ENCODE measurements at regions not wholly inside any gene's neighbourhood (a gene's known extent, or its start where the extent isn't known, plus 50 kb on each side); places are given as distances from the start of the nearest gene placed in this dataset.

- Mint-ChIP-seq H3K4me1 (peaks cover 10% of the 10 kb centered on the region), H3K27me3 (peaks cover 40% of the 10 kb centered on the region), H3K36me3 (ENCODE audit: low read depth) (peaks cover 2% of the 10 kb centered on the region), H3K27ac (no peak overlapping the region), H3K9me3 (no peaks in the 10 kb centered on the region), H3K4me3 (peak overlapping the region; percentile 87)
- peak; percentile 56 for DNase-seq
- intact Hi-C loops (cut with micrococcal nuclease), result loop anchor here (5.0 kb wide), 1 partner anchor 554 kb away; the partner anchor contains the start of gene SOX4
Observed at GRCh38 chr6:22145823-22146677, 150.8 kb downstream of the PRL start.

GRCh38 chr6:22146678-22146930 is 150.2 kb downstream of the PRL start:
- H3K27ac Mint-ChIP-seq, result no peak overlapping the region
- peaks cover 40% of the 10 kb centered on the region for H3K27me3 Mint-ChIP-seq
- peak overlapping the region; percentile 87 for H3K4me3 Mint-ChIP-seq
- peaks cover 2% of the 10 kb centered on the region for H3K36me3 Mint-ChIP-seq (ENCODE audit: low read depth)
- DNase-seq, result no peak
- intact Hi-C loops (cut with micrococcal nuclease), result loop anchor here (5.0 kb wide), 1 partner anchor 554 kb away; the partner anchor contains the start of gene SOX4
- peaks cover 10% of the 10 kb centered on the region for H3K4me1 Mint-ChIP-seq
- no peaks in the 10 kb centered on the region for H3K9me3 Mint-ChIP-seq

- intact Hi-C loops (cut with micrococcal nuclease), result loop anchor here (5.0 kb wide), 1 partner anchor 555 kb away; the partner anchor contains the start of gene SOX4
- Mint-ChIP-seq H3K9me3 (no peaks in the 10 kb centered on the region), H3K36me3 (ENCODE audit: low read depth) (peaks cover 2% of the 10 kb centered on the region), H3K4me1 (peaks cover 10% of the 10 kb centered on the region), H3K27ac (peak overlapping the region; percentile 26), H3K4me3 (peak overlapping the region; percentile 87), H3K27me3 (peaks cover 40% of the 10 kb centered on the region)
- peak; percentile 62 for DNase-seq
Observed at GRCh38 chr6:22146931-22147701, 149.7 kb downstream of the PRL start.

GRCh38 chr6:22147921-22148776 is 148.7 kb downstream of the PRL start:
- Mint-ChIP-seq H3K9me3 (no peaks in the 10 kb centered on the region), H3K27ac (no peak overlapping the region), H3K36me3 (ENCODE audit: low read depth) (peaks cover 2% of the 10 kb centered on the region), H3K4me3 (peak overlapping the region; percentile 13), H3K27me3 (peaks cover 40% of the 10 kb centered on the region), H3K4me1 (peaks cover 10% of the 10 kb centered on the region)
- no peak for DNase-seq
- intact Hi-C loops (cut with micrococcal nuclease), result loop anchor here (5.0 kb wide), 1 partner anchor 556 kb away; the partner anchor contains the start of gene SOX4

- no peak overlapping the region for H3K27ac Mint-ChIP-seq
- DNase-seq, result no peak
- no peaks in the 10 kb centered on the region for H3K9me3 Mint-ChIP-seq
- H3K4me1 Mint-ChIP-seq, result peaks cover 10% of the 10 kb centered on the region
- no peak overlapping the region for H3K4me3 Mint-ChIP-seq
- H3K36me3 Mint-ChIP-seq (ENCODE audit: low read depth), result peaks cover 2% of the 10 kb centered on the region
- intact Hi-C loops (cut with micrococcal nuclease), result loop anchor here (5.0 kb wide), 1 partner anchor 557 kb away; the partner anchor contains the start of gene SOX4
- H3K27me3 Mint-ChIP-seq, result peaks cover 40% of the 10 kb centered on the region
Observed at GRCh38 chr6:22149096-22149495, 147.7 kb downstream of the PRL start.

- Mint-ChIP-seq H3K36me3 (ENCODE audit: low read depth) (peaks cover 2% of the 10 kb centered on the region), H3K27ac (no peak overlapping the region), H3K27me3 (peaks cover 37% of the 10 kb centered on the region), H3K4me3 (no peak overlapping the region), H3K4me1 (peaks cover 10% of the 10 kb centered on the region), H3K9me3 (no peaks in the 10 kb centered on the region)
- DNase-seq, result no peak
- intact Hi-C loops (cut with micrococcal nuclease), result loop anchor here (5.0 kb wide), 1 partner anchor 557 kb away; the partner anchor contains the start of gene SOX4
Observed at GRCh38 chr6:22149501-22150367, 147.1 kb downstream of the PRL start.

- H3K9me3 Mint-ChIP-seq, result no peaks in the 10 kb centered on the region
- H3K36me3 Mint-ChIP-seq (ENCODE audit: low read depth), result peaks cover 2% of the 10 kb centered on the region
- no peak overlapping the region for H3K27ac Mint-ChIP-seq
- H3K27me3 Mint-ChIP-seq, result peaks cover 34% of the 10 kb centered on the region
- H3K4me1 Mint-ChIP-seq, result peaks cover 10% of the 10 kb centered on the region
- no peak overlapping the region for H3K4me3 Mint-ChIP-seq
- DNase-seq, result no peak
- intact Hi-C loops (cut with micrococcal nuclease), result no loop called here
Observed at GRCh38 chr6:22150368-22151035, 146.3 kb downstream of the PRL start.

GRCh38 chr6:22151892-22152291 is 144.9 kb downstream of the PRL start:
- no peak overlapping the region for H3K27ac Mint-ChIP-seq
- no peak overlapping the region for H3K4me3 Mint-ChIP-seq
- no peaks in the 10 kb centered on the region for H3K36me3 Mint-ChIP-seq (ENCODE audit: low read depth)
- H3K27me3 Mint-ChIP-seq, result peaks cover 23% of the 10 kb centered on the region
- intact Hi-C loops (cut with micrococcal nuclease), result no loop called here
- DNase-seq, result no peak
- no peaks in the 10 kb centered on the region for H3K9me3 Mint-ChIP-seq
- peaks cover 5% of the 10 kb centered on the region for H3K4me1 Mint-ChIP-seq

GRCh38 chr6:22152841-22153240 is 144.0 kb downstream of the PRL start:
- H3K4me3 Mint-ChIP-seq, result no peak overlapping the region
- H3K36me3 Mint-ChIP-seq (ENCODE audit: low read depth), result no peaks in the 10 kb centered on the region
- no peaks in the 10 kb centered on the region for H3K9me3 Mint-ChIP-seq
- H3K27ac Mint-ChIP-seq, result no peak overlapping the region
- intact Hi-C loops (cut with micrococcal nuclease), result no loop called here
- DNase-seq, result no peak
- peaks cover 15% of the 10 kb centered on the region for H3K27me3 Mint-ChIP-seq
- peaks cover 2% of the 10 kb centered on the region for H3K4me1 Mint-ChIP-seq

GRCh38 chr6:22153384-22154158 is 143.3 kb downstream of the PRL start:
- H3K27me3 Mint-ChIP-seq, result peaks cover 7% of the 10 kb centered on the region
- no peaks in the 10 kb centered on the region for H3K36me3 Mint-ChIP-seq (ENCODE audit: low read depth)
- DNase-seq, result no peak
- H3K4me3 Mint-ChIP-seq, result no peak overlapping the region
- H3K4me1 Mint-ChIP-seq, result no peaks in the 10 kb centered on the region
- no peaks in the 10 kb centered on the region for H3K9me3 Mint-ChIP-seq
- intact Hi-C loops (cut with micrococcal nuclease), result no loop called here
- H3K27ac Mint-ChIP-seq, result no peak overlapping the region

GRCh38 chr6:22155551-22155950 is 141.3 kb downstream of the PRL start:
- DNase-seq, result no peak
- no peaks in the 10 kb centered on the region for H3K36me3 Mint-ChIP-seq (ENCODE audit: low read depth)

GRCh38 chr6:22157233-22157632 is 139.6 kb downstream of the PRL start:
- H3K9me3 Mint-ChIP-seq, result no peaks in the 10 kb centered on the region
- no peaks in the 10 kb centered on the region for H3K36me3 Mint-ChIP-seq (ENCODE audit: low read depth)
- intact Hi-C loops (cut with micrococcal nuclease), result no loop called here
- no peak for DNase-seq
- H3K4me3 Mint-ChIP-seq, result no peak overlapping the region
- H3K27ac Mint-ChIP-seq, result no peak overlapping the region
- no peaks in the 10 kb centered on the region for H3K27me3 Mint-ChIP-seq
- H3K4me1 Mint-ChIP-seq, result no peaks in the 10 kb centered on the region

More at GRCh38 chr6:22155551-22155950, 141.3 kb downstream of the PRL start:
- Mint-ChIP-seq H3K4me1 (no peaks in the 10 kb centered on the region), H3K27me3 (no peaks in the 10 kb centered on the region), H3K4me3 (no peak overlapping the region), H3K27ac (no peak overlapping the region), H3K9me3 (no peaks in the 10 kb centered on the region)
- intact Hi-C loops (cut with micrococcal nuclease), result no loop called here
